ENCODE measurements at regions not wholly inside any gene's neighbourhood (a gene's known extent, or its start where the extent isn't known, plus 50 kb on each side); places are given as distances from the start of the nearest gene placed in this dataset.

DNA sequence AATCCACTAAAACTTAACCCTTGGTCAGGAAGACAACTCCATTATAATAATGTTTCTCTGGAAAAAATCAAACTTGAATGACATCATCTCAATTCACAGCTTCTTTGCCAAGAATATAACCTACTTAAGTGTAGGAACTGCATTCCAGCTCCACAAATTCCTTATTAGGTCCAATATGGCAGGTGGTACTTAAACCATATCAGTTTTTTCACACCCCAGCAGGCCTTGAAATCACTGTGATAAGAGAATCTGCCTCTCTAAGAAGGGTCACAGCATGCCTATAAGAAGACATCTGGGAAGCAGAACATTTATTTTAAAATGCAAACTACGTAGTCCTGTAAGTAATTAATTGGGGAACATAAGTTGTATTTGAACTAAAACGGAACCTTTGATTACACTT lies 687.8 kb downstream of the DIAPH3 start (continued):
- TF ChIP-seq TBL1XR1 (IDR thresholded peaks at IDR 0.05; ENCODE audit: low read depth, low read length) (no peak), EGR1 (IDR thresholded peaks at IDR 0.05; ENCODE audit: borderline replicate concordance in 1 of 2, low read depth in 2 of 2, low read length in 2 of 2) (no peak)

DNA sequence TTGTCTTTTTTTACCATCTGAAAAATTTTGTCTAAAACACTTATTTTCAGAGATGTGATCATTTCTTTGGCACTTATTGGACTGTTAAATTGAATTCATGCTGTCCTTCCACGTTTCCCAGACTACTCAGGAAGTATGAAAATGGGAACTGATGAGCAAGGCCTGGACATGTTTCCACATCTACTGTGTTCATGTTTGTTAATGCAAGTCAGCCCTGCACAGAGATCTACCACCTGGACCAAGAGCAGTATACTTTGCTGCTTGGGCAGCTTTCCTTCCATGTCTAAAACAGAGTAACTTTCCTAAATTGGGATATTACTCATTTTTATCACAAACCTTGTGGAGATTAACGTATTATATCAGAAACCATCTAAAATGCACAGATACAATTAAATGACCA lies 687.4 kb downstream of the DIAPH3 start:
- no peak for FAIRE-seq
- Histone ChIP-seq H3K4me3 (no peak overlapping the region), H3K4me2 (ENCODE audit: control insufficient read depth, insufficient read depth) (no peak overlapping the region), H3K36me3 (ENCODE audit: control insufficient read depth in 2 of 2, insufficient read depth in 2 of 2, low read length in 1 of 2) (no peaks in the 10 kb centered on the region), H3K27ac (ENCODE audit: control insufficient read depth, insufficient read depth) (no peak overlapping the region), H3K4me1 (ENCODE audit: control insufficient read depth, insufficient read depth, low read length) (no peaks in the 10 kb centered on the region), H3K9ac (ENCODE audit: control insufficient read depth, insufficient read depth, low read length) (no peak overlapping the region), H3K27me3 (replicated peaks in 1 of 2; ENCODE audit: control insufficient read depth in 2 of 2, insufficient read depth in 2 of 2, low read length in 1 of 2) (no peaks in the 10 kb centered on the region), H3K79me2 (ENCODE audit: control insufficient read depth, insufficient read depth, low read length) (no peaks in the 10 kb centered on the region), H2AFZ (ENCODE audit: control insufficient read depth, low read depth, low read length) (no peak overlapping the region), H4K20me1 (ENCODE audit: control insufficient read depth, insufficient read depth) (no peaks in the 10 kb centered on the region), H3K9me3 (replicated peaks; ENCODE audit: control insufficient read depth, insufficient read depth, low read length) (no peaks in the 10 kb centered on the region)
- SMC1A ChIA-PET (ENCODE audit: uncharacterized antibody, unreplicated experiment): interaction anchor here (0.6 kb wide), 1 partner anchor 190 kb away, joined by 3 read pairs; no protein-coding TSS in a partner anchor
- BruUV-seq (replicated peaks): no TSS peak
- RAD21 ChIA-PET (ENCODE audit: unreplicated experiment): interaction anchor here (1.6 to 1.7 kb wide), 2 partner anchors 85 to 201 kb away, joined by 4 to 7 read pairs; no protein-coding TSS in a partner anchor
- in situ Hi-C loops (cut with MboI): no loop called here
- ATAC-seq: no peak
- CTCF ChIA-PET: interaction anchor here (1.4 kb wide), 1 partner anchor 955 kb away, joined by 4 read pairs; no protein-coding TSS in a partner anchor
- no peak for DNase-seq (ENCODE audit: low read depth, low spot score)
- POLR2A ChIA-PET: no interaction called here
- intact Hi-C loops (cut with micrococcal nuclease; ENCODE audit: unreplicated experiment): loop anchor here (2.0 to 10.0 kb wide), 5 partner anchors 200 to 956 kb away; no protein-coding TSS in a partner anchor
- TF ChIP-seq, protein P1, sequence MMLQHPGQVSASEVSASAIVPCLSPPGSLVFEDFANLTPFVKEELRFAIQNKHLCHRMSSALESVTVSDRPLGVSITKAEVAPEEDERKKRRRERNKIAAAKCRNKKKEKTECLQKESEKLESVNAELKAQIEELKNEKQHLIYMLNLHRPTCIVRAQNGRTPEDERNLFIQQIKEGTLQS (IDR thresholded peaks at IDR 0.05; ENCODE audit: borderline replicate concordance, extremely low read depth, low read depth, low read length): no peak
- TF ChIP-seq ASH2L (IDR thresholded peaks at IDR 0.05; ENCODE audit: borderline replicate concordance, low read depth) (no peak), CEBPB (IDR thresholded peaks at IDR 0.05; ENCODE audit: borderline replicate concordance in 1 of 2, low read depth in 2 of 2, low read length in 2 of 2) (no peak), SUZ12 (IDR thresholded peaks at IDR 0.05; ENCODE audit: unreplicated experiment) (no peak)
- WGBS (ENCODE audit: insufficient coverage, insufficient replicate concordance, low lambda C conversion rate, missing lambda C conversion rate): 5% methylated on average over 2 of the region's 2 CpGs
